HepG2 (cell line): ENCODE measurements at regions not wholly inside any gene's neighbourhood (a gene's known extent, or its start where the extent isn't known, plus 50 kb on each side); places are given as distances from the start of the nearest gene placed in this dataset.
"Not testable (repeated sequence)": the region's sequence is repeated elsewhere in the genome, so short reads cannot be mapped to it uniquely, and the experiment has no call there.

Experiments
- ATAC-seq: fragments of 200-7000 bp; cut with Tn5 transposase; 3 replicates; pipeline ENCODE4 v1.9.1; 2020; ENCODE audit warnings: mild to moderate bottlenecking, moderate library complexity
- BruUV-seq: library from RNA; stranded (reverse); fragments of 400-500 nt; replicated peaks from 2 replicates; lab custom pipeline; 2021; lab: Mats Ljungman, UMichigan
- CTCF ChIA-PET: fragments of 300-600 bp; formaldehyde crosslinking; extraction: SDS; loops from one replicate; lab custom pipeline; 2021; ENCODE audit warnings: low total read pairs, inconsistent platforms, low intra/inter-chr PET ratio; lab: Yijun Ruan, JAX
- POLR2A ChIA-PET: fragments of 350-600 bp; sonication (Branson Sonifier 250); formaldehyde crosslinking; loops from one replicate; lab custom pipeline; 2020; ENCODE audit warnings: antibody characterized with exemption, inconsistent platforms; lab: Yijun Ruan, JAX
- DNase-seq: peaks from one replicate; pipeline ENCODE4 v3.0.0-alpha.2; 2015; ENCODE audit warnings: low spot score
- FAIRE-seq: peaks from 3 replicates; lab custom pipeline; 2011; peaks lifted over from hg19 to GRCh38; lab: Jason Lieb, UNC
- H2AFZ ChIP-seq: one replicate; pipeline ENCODE4 v1.6.1; 2011; ENCODE audit warnings: low read length, inconsistent platforms
- H3K27ac ChIP-seq: fragments of 300-600 bp; 3 replicates; pipeline ENCODE4 v1.8.0; 2011; ENCODE audit warnings: mixed run types, mild to moderate bottlenecking, mixed read lengths, low read length, inconsistent platforms; ENCODE audit not compliant: insufficient read depth; ENCODE audit errors: extremely low read length
- H3K27me3 ChIP-seq, 2 experiments: fragments of 200-600 bp in 1 of 2; 2 replicates in 1 of 2; 3 replicates in 1 of 2; pipeline versions ENCODE4 v1.6.0 to v1.8.0; 2011; ENCODE audit warnings: low read length in 2 of 2, mild to moderate bottlenecking in 2 of 2, moderate library complexity in 2 of 2, inconsistent platforms in 1 of 2; ENCODE audit not compliant: insufficient read depth in 2 of 2, control insufficient read depth in 1 of 2
- H3K36me3 ChIP-seq, 2 experiments: fragments of 200-600 bp in 1 of 2; replicated peaks in 1 of 2; 2 replicates in 1 of 2; 3 replicates in 1 of 2; pipeline versions ENCODE4 v1.5.1 to v1.8.0; 2011; ENCODE audit warnings: low read length in 2 of 2, inconsistent platforms in 1 of 2; ENCODE audit not compliant: insufficient read depth in 2 of 2, control insufficient read depth in 1 of 2
- H3K4me1 ChIP-seq: 2 replicates; pipeline ENCODE4 v1.5.1; 2012; ENCODE audit warnings: low read length, inconsistent platforms; ENCODE audit not compliant: insufficient read depth
- H3K4me2 ChIP-seq: 2 replicates; pipeline ENCODE4 v1.6.0; 2011; ENCODE audit warnings: low read depth, low read length, inconsistent platforms
- H3K4me3 ChIP-seq, 3 experiments: fragments of 200-600 bp in 1 of 3; sonication (generic), shearing (Covaris generic) in 1 of 3; replicated peaks in 1 of 3; 2 replicates each; pipeline ENCODE4 v1.5.1; 2011 to 2016; ENCODE audit warnings: low read length in 3 of 3, inconsistent platforms in 2 of 3, low read depth in 2 of 3, mild to moderate bottlenecking in 2 of 3, control low read depth in 1 of 3, mixed read lengths in 1 of 3; ENCODE audit not compliant: insufficient read depth in 1 of 3
- H3K79me2 ChIP-seq: one replicate; pipeline ENCODE4 v1.6.1; 2011; ENCODE audit warnings: low read length, inconsistent platforms; ENCODE audit not compliant: insufficient read depth
- H3K9ac ChIP-seq: 2 replicates; pipeline ENCODE4 v1.6.0; 2011; ENCODE audit warnings: mild to moderate bottlenecking, low read depth, low read length, inconsistent platforms; ENCODE audit not compliant: insufficient read depth
- H3K9me3 ChIP-seq: 2 replicates; pipeline ENCODE4 v1.5.1; 2012; ENCODE audit warnings: mild to moderate bottlenecking, low read length
- H4K20me1 ChIP-seq: 2 replicates; pipeline ENCODE4 v1.6.0; 2011; ENCODE audit warnings: inconsistent platforms, mild to moderate bottlenecking, low read length, moderate library complexity; ENCODE audit not compliant: insufficient read depth
- CTCF ChIP-seq: sonication (generic); formaldehyde crosslinking; IDR thresholded peaks from 2 replicates; pipeline ENCODE4 v1.5.0; 2020; ENCODE audit warnings: mild to moderate bottlenecking, missing genetic modification reagents, moderate library complexity
- HNRNPL ChIP-seq: fragments of 200-400 bp; formaldehyde crosslinking; IDR thresholded peaks from 2 replicates; pipeline ENCODE4 v1.6.1; 2017; ENCODE audit warnings: mild to moderate bottlenecking, low read depth, low read length
- PREB ChIP-seq: sonication (generic); formaldehyde crosslinking; IDR thresholded peaks from 2 replicates; pipeline ENCODE4 v1.4.0; 2020; ENCODE audit warnings: missing genetic modification reagents
- RAD21 ChIP-seq: fragments of 450-650 bp; formaldehyde crosslinking; IDR thresholded peaks from 2 replicates; pipeline ENCODE4 v1.5.0; 2020; ENCODE audit warnings: mild to moderate bottlenecking
- SAFB2 ChIP-seq: sonication (generic); formaldehyde crosslinking; IDR thresholded peaks from 2 replicates; pipeline ENCODE4 v1.5.1; 2020; ENCODE audit warnings: missing genetic modification reagents, low read depth, mild to moderate bottlenecking, borderline replicate concordance
- SMC3 ChIP-seq: IDR thresholded peaks from 2 replicates; pipeline ENCODE4 v1.6.1; 2011; ENCODE audit warnings: low read length, improper control_type of control experiment
- STAG1 ChIP-seq: sonication (generic); formaldehyde crosslinking; IDR thresholded peaks from 2 replicates; pipeline ENCODE4 v1.4.0; 2020; ENCODE audit warnings: missing genetic modification reagents
- ZNF281 ChIP-seq: sonication (generic); formaldehyde crosslinking; IDR thresholded peaks from 2 replicates; pipeline ENCODE4 v1.4.0; 2020; ENCODE audit warnings: missing genetic modification reagents, borderline replicate concordance
- ZNF780A ChIP-seq: sonication (generic); formaldehyde crosslinking; IDR thresholded peaks from 2 replicates; pipeline ENCODE4 v1.8.0; 2022; ENCODE audit warnings: mild to moderate bottlenecking, missing genetic modification reagents, moderate library complexity
- WGBS: methylation state at CpG from one replicate; pipeline ENCODE4 v1.1.6; 2017; ENCODE audit warnings: low lambda C conversion rate; 5-methylcytosine and 5-hydroxymethylcytosine counted together
- in situ Hi-C: cut with HindIII; loops from 2 replicates; pipeline ENCODE4 v1.10.0; 2017; ENCODE audit warnings: low pct_unique_long_range_greater_than_20kb; ENCODE audit not compliant: extremely low pct_ligation_motif_present
- intact Hi-C: fragments of 100-400 bp; cut with micrococcal nuclease; formaldehyde crosslinking; loops from one replicate; pipeline ENCODE4 v1.10.0; 2022; ENCODE audit not compliant: unreplicated experiment

GRCh38 chr4:82275431-82276331 lies 98.1 kb downstream of the HNRNPD start:
- TF ChIP-seq RAD21 (CRISPR knock-in tag) (peak; percentile 45), ZNF780A (no peak), CTCF (CRISPR knock-in tag) (peak; percentile 69), STAG1 (CRISPR knock-in tag) (peak; percentile 62), PREB (CRISPR knock-in tag) (no peak), HNRNPL (no peak), ZNF281 (CRISPR knock-in tag) (no peak), SMC3 (peak; percentile 51; the same call in 1 of the 2 replicates), SAFB2 (CRISPR knock-in tag) (no peak)
- ATAC-seq: peak; percentile 97
- no peaks in the 10 kb centered on the region for H3K36me3 ChIP-seq
- BruUV-seq: no TSS peak
- no peaks in the 10 kb centered on the region for H3K9me3 ChIP-seq
- H3K9ac ChIP-seq: no peak overlapping the region
- FAIRE-seq: peak; percentile 56
- in situ Hi-C loops (no loop called here), intact Hi-C loops (no loop called here)
- ChIA-PET POLR2A (interaction anchor here (1.0 kb wide), 1 partner anchor 85 kb away, joined by 3 read pairs; no protein-coding TSS in a partner anchor), CTCF (interaction anchor here (0.7 to 1.2 kb wide), 3 partner anchors 9 to 113 kb away, joined by 3 to 5 read pairs (median 3); no protein-coding TSS in a partner anchor)
- H3K4me3 ChIP-seq: peak overlapping the region in 1 of 3 experiments; percentile 3; a peak in 1 of 6 replicates
- H3K27ac ChIP-seq: no peak overlapping the region
- H3K4me2 ChIP-seq: no peak overlapping the region; the same call in 1 of the 2 replicates
- peaks cover 26% of the 10 kb centered on the region for H3K4me1 ChIP-seq
- 22% methylated on average over 8 of the region's 9 CpGs for WGBS
- H2AFZ ChIP-seq: no peak overlapping the region
- H3K27me3 ChIP-seq: no peaks in the 10 kb centered on the region; a peak in 1 of 5 replicates
- no peaks in the 10 kb centered on the region for H3K79me2 ChIP-seq
- no peaks in the 10 kb centered on the region for H4K20me1 ChIP-seq
- peak; percentile 34 for DNase-seq

GRCh38 chr4:82274700-82275099 lies 99.1 kb downstream of the HNRNPD start:
- H3K27me3 ChIP-seq, H3K36me3 ChIP-seq, H3K9ac ChIP-seq, H4K20me1 ChIP-seq, POLR2A ChIA-PET, H3K27ac ChIP-seq, intact Hi-C loops, H3K79me2 ChIP-seq, H3K9me3 ChIP-seq, H3K4me3 ChIP-seq, BruUV-seq, CTCF ChIA-PET, FAIRE-seq, ATAC-seq, in situ Hi-C loops, H3K4me2 ChIP-seq, H2AFZ ChIP-seq, DNase-seq: not testable (repeated sequence)
- WGBS: 68% methylated on average over 7 of the region's 7 CpGs
- peaks cover 26% of the 10 kb centered on the region for H3K4me1 ChIP-seq
